Mucosa of descending colon (tissue), 3 donors: ENCODE measurements at regions not wholly inside any gene's neighbourhood (a gene's known extent, or its start where the extent isn't known, plus 50 kb on each side); places are given as distances from the start of the nearest gene placed in this dataset.

Experiments
- ATAC-seq: fragments of 200-7000 bp; cut with Tn5 transposase; one replicate; pipeline ENCODE4 v1.9.1; 2020; ENCODE audit warnings: mild to moderate bottlenecking, moderate library complexity
- DNase-seq, 3 donors: peaks; one replicate each; pipeline ENCODE4 v3.0.0-alpha.2; 2020
- H3K36me3 ChIP-seq: fragments of 200-600 bp; one replicate; pipeline ENCODE4 v1.8.0; 2021; ENCODE audit warnings: low read depth, mild to moderate bottlenecking
- H3K4me1 ChIP-seq: fragments of 200-600 bp; one replicate; pipeline ENCODE4 v1.8.0; 2021; ENCODE audit warnings: low read depth, mild to moderate bottlenecking
- H3K4me3 ChIP-seq: fragments of 200-600 bp; one replicate; pipeline ENCODE4 v1.8.0; 2021; ENCODE audit warnings: mild to moderate bottlenecking
- H3K9me3 ChIP-seq: fragments of 200-600 bp; one replicate; pipeline ENCODE4 v1.8.0; 2021; ENCODE audit warnings: mild to moderate bottlenecking
- CTCF ChIP-seq: fragments of 200-600 bp; IDR thresholded peaks from one replicate; pipeline ENCODE4 v1.8.0; 2022; ENCODE audit warnings: antibody characterized with exemption, mild to moderate bottlenecking
- intact Hi-C, 2 donors: fragments of 100-400 bp; cut with DNase I in 1 of 2; cut with micrococcal nuclease in 1 of 2; formaldehyde crosslinking; loops; one replicate each; pipeline versions ENCODE4 v1.11.0 to v1.11.1; 2022; cut with DNase I, micrococcal nuclease
- donor health status: DM: no; HTN: no; CAD: no; lungs with moderate emphysema.
- donor health status: DM: no; HTN: no; CAD: no.
- donor health status: DM: no; HTN: yes; CAD: no.

GRCh38 chr11:21928847-21929246 lies 264.0 kb upstream of the ANO5 start:
- no peaks in the 10 kb centered on the region for H3K4me1 ChIP-seq
- H3K4me3 ChIP-seq: no peak overlapping the region
- TF ChIP-seq CTCF: no peak
- H3K36me3 ChIP-seq: no peaks in the 10 kb centered on the region
- intact Hi-C loops: no loop called here
- no peaks in the 10 kb centered on the region for H3K9me3 ChIP-seq
- DNase-seq (no peak), ATAC-seq (no peak)

DNA sequence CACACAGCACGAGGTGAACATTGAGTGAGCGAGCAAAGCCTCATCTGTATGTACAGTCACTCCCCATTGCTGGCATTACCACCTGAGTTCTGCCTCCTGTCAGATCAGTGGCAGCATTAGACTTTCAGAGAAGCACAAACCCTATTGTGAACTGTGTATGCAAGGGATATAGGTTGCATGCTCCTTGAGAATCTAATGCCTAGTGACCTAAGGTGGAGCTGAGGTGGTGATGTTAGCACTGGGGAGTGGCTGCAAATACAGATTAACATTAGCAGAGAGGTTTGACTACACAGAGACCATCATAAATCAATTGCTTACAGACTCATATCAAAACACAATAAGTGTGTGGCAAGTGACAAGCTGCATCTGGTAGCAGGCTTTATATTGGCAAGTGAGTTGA lies 262.5 kb upstream of the ANO5 start:
- TF ChIP-seq CTCF: no peak
- H3K9me3 ChIP-seq: no peaks in the 10 kb centered on the region
- intact Hi-C loops: no loop called here
- DNase-seq: no peak
- no peak overlapping the region for H3K4me3 ChIP-seq
- H3K4me1 ChIP-seq: no peaks in the 10 kb centered on the region
- ATAC-seq: no peak
- H3K36me3 ChIP-seq: no peaks in the 10 kb centered on the region

DNA sequence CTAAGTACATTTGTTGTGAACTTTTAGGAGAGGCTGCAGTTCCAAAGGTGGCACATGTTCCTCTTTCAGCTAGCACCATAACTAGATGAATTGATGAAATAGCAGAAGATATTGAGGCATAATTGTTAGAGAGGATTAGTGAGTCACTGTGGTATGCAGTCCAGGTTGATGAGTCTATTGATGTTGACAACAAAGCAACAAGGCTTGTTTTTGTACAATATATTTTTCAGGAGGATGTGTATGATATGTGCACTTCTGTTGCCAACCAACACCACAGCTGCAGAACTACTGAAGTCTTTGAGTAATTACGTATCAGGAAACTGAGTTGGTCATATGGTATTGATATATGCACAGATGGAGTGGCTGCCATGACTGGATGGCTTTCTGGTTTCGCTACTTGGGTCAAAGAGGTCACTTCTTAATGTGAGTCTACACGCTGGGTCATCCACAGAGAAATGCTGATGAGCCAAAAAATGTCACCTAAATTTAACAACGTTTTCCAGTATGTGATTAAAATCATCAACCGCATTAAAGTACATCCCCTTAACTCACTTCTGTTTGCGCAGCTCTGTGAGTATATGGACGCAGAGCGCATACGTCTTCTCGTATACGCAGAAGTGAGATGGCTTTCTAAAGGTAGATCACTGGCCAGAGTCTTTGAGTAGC lies 261.3 kb upstream of the ANO5 start:
- DNase-seq: no peak
- no peak overlapping the region for H3K4me3 ChIP-seq

GRCh38 chr11:21933095-21933494 lies 259.8 kb upstream of the ANO5 start:
- Histone ChIP-seq H3K4me1 (no peaks in the 10 kb centered on the region), H3K4me3 (no peak overlapping the region), H3K36me3 (no peaks in the 10 kb centered on the region), H3K9me3 (no peaks in the 10 kb centered on the region)
- intact Hi-C loops: no loop called here
- ATAC-seq: no peak
- DNase-seq: no peak
- no peak for TF ChIP-seq CTCF

More for the DNA sequence above, 261.3 kb upstream of the ANO5 start:
- Histone ChIP-seq H3K9me3 (no peaks in the 10 kb centered on the region), H3K4me1 (no peaks in the 10 kb centered on the region), H3K36me3 (no peaks in the 10 kb centered on the region)
- no peak for TF ChIP-seq CTCF
- intact Hi-C loops: no loop called here
- no peak for ATAC-seq

- Histone ChIP-seq H3K36me3 (no peaks in the 10 kb centered on the region), H3K9me3 (peaks cover 13% of the 10 kb centered on the region), H3K4me1 (no peaks in the 10 kb centered on the region), H3K4me3 (no peak overlapping the region)
- intact Hi-C loops: no loop called here
- TF ChIP-seq CTCF: no peak
- DNase-seq (no peak), ATAC-seq (no peak)
Observed at GRCh38 chr11:21944577-21944976, 248.3 kb upstream of the ANO5 start.

GRCh38 chr11:21948876-21949275 lies 244.0 kb upstream of the ANO5 start:
- H3K4me3 ChIP-seq: no peak overlapping the region
- H3K9me3 ChIP-seq: peaks cover 22% of the 10 kb centered on the region
- DNase-seq (no peak), ATAC-seq (no peak)
- TF ChIP-seq CTCF: no peak
- no peaks in the 10 kb centered on the region for H3K36me3 ChIP-seq
- H3K4me1 ChIP-seq: no peaks in the 10 kb centered on the region
- intact Hi-C loops: no loop called here
